ENCODE measurements at regions not wholly inside any gene's neighbourhood (a gene's known extent, or its start where the extent isn't known, plus 50 kb on each side); places are given as distances from the start of the nearest gene placed in this dataset.

- no peaks in the 10 kb centered on the region for H3K36me3 ChIP-seq (ENCODE audit: control insufficient read depth in 2 of 2, extremely low read depth in 1 of 2, insufficient read depth in 2 of 2, low read length in 2 of 2)
- no peak overlapping the region for H3K4me3 ChIP-seq (ENCODE audit: control insufficient read depth in 2 of 3, extremely low read depth in 1 of 3, insufficient read depth in 2 of 3, low read depth in 1 of 3, low read length in 3 of 3)
- no peak overlapping the region for H3K4me2 ChIP-seq (ENCODE audit: control insufficient read depth, extremely low read depth, insufficient read depth, low read depth, low read length)
- no peaks in the 10 kb centered on the region for H4K20me1 ChIP-seq (ENCODE audit: control insufficient read depth, extremely low read depth, insufficient read depth, low read length)
- FAIRE-seq (no peak), DNase-seq (ENCODE audit: low read depth, low spot score) (no peak)
- no peak overlapping the region for H3K27ac ChIP-seq (ENCODE audit: control insufficient read depth, insufficient read depth, low read length)
- H3K9ac ChIP-seq (ENCODE audit: control insufficient read depth, extremely low read depth, insufficient read depth, low read length): no peak overlapping the region
- H2AFZ ChIP-seq (ENCODE audit: control insufficient read depth, low read length): no peak overlapping the region
- peaks cover 7% of the 10 kb centered on the region for H3K9me3 ChIP-seq (ENCODE audit: control insufficient read depth, low read depth, low read length)
- dilution Hi-C loops (cut with MboI; ENCODE audit: extremely low pct_ligation_motif_present, low sequenced_read_pairs): no loop called here
- H3K27me3 ChIP-seq (ENCODE audit: control insufficient read depth, extremely low read depth, insufficient read depth, low read length): no peaks in the 10 kb centered on the region
- no peaks in the 10 kb centered on the region for H3K79me2 ChIP-seq (ENCODE audit: control insufficient read depth, insufficient read depth, low read length)
- no peaks in the 10 kb centered on the region for H3K9me1 ChIP-seq (ENCODE audit: control insufficient read depth, extremely low read depth, insufficient read depth, low read length)
- TF ChIP-seq EZH2 (IDR thresholded peaks at IDR 0.05; ENCODE audit: low read length) (no peak), CTCF (optimal IDR thresholded peaks at IDR 0.05 in 1 of 3, IDR thresholded peaks at IDR 0.05 in 1 of 3, conservative IDR thresholded peaks at IDR 0.05 in 1 of 3; ENCODE audit: extremely low read depth in 1 of 3, insufficient read depth in 2 of 3, low read length in 3 of 3) (no peak)
- no peaks in the 10 kb centered on the region for H3K4me1 ChIP-seq (ENCODE audit: control insufficient read depth, extremely low read depth, insufficient read depth, low read length)
Measured at GRCh38 chr5:8176101-8176693, 307.2 kb downstream of the MTRR start.

- Histone ChIP-seq H3K9me1 (ENCODE audit: control insufficient read depth, extremely low read depth, insufficient read depth, low read length) (no peaks in the 10 kb centered on the region), H3K9ac (ENCODE audit: control insufficient read depth, extremely low read depth, insufficient read depth, low read length) (no peak overlapping the region), H3K4me2 (ENCODE audit: control insufficient read depth, extremely low read depth, insufficient read depth, low read depth, low read length) (no peak overlapping the region), H3K4me3 (ENCODE audit: control insufficient read depth in 2 of 3, extremely low read depth in 1 of 3, insufficient read depth in 2 of 3, low read depth in 1 of 3, low read length in 3 of 3) (no peak overlapping the region), H3K9me3 (ENCODE audit: control insufficient read depth, low read depth, low read length) (peaks cover 9% of the 10 kb centered on the region), H3K27ac (ENCODE audit: control insufficient read depth, insufficient read depth, low read length) (no peak overlapping the region), H2AFZ (ENCODE audit: control insufficient read depth, low read length) (no peak overlapping the region), H3K27me3 (ENCODE audit: control insufficient read depth, extremely low read depth, insufficient read depth, low read length) (no peaks in the 10 kb centered on the region), H4K20me1 (ENCODE audit: control insufficient read depth, extremely low read depth, insufficient read depth, low read length) (no peaks in the 10 kb centered on the region), H3K36me3 (ENCODE audit: control insufficient read depth in 2 of 2, extremely low read depth in 1 of 2, insufficient read depth in 2 of 2, low read length in 2 of 2) (no peaks in the 10 kb centered on the region), H3K4me1 (ENCODE audit: control insufficient read depth, extremely low read depth, insufficient read depth, low read length) (no peaks in the 10 kb centered on the region), H3K79me2 (ENCODE audit: control insufficient read depth, insufficient read depth, low read length) (no peaks in the 10 kb centered on the region)
- DNase-seq (ENCODE audit: low read depth, low spot score) (no peak), FAIRE-seq (no peak)
- no peak for TF ChIP-seq EZH2 (IDR thresholded peaks at IDR 0.05; ENCODE audit: low read length)
- peak; percentile 59 to 84 (median 67) for TF ChIP-seq CTCF (optimal IDR thresholded peaks at IDR 0.05 in 1 of 3, IDR thresholded peaks at IDR 0.05 in 1 of 3, conservative IDR thresholded peaks at IDR 0.05 in 1 of 3; ENCODE audit: extremely low read depth in 1 of 3, insufficient read depth in 2 of 3, low read length in 3 of 3)
- dilution Hi-C loops (cut with MboI; ENCODE audit: extremely low pct_ligation_motif_present, low sequenced_read_pairs): no loop called here
Measured at GRCh38 chr5:8184455-8185063, 315.6 kb downstream of the MTRR start.

All from keratinocyte (primary cell).